HCT116 (cell line): ENCODE measurements at regions not wholly inside any gene's neighbourhood (a gene's known extent, or its start where the extent isn't known, plus 50 kb on each side); places are given as distances from the start of the nearest gene placed in this dataset.

Experiments used
- EZH2 ChIP-seq: fragments of 200-600 bp; sonication (generic); IDR thresholded peaks from 2 replicates; pipeline ENCODE4 v1.6.1; 2017; ENCODE audit warnings: antibody characterized with exemption, mixed run types
- POLR2AphosphoS5 ChIP-seq: IDR thresholded peaks from 2 replicates; pipeline ENCODE4 v1.6.1; 2011; ENCODE audit warnings: mild to moderate bottlenecking, low read depth, low read length, moderate library complexity
- SP1 ChIP-seq: IDR thresholded peaks from 2 replicates; pipeline ENCODE4 v1.6.1; 2012; ENCODE audit warnings: low read depth
- SRF ChIP-seq: IDR thresholded peaks from 2 replicates; pipeline ENCODE4 v1.6.1; 2012; ENCODE audit warnings: low read depth
- TCF7L2 ChIP-seq: IDR thresholded peaks from 2 replicates; pipeline ENCODE4 v1.7.0; 2011; ENCODE audit warnings: borderline replicate concordance, inconsistent platforms; ENCODE audit not compliant: insufficient read depth, insufficient read length; ENCODE audit errors: extremely low read depth
- ZFX ChIP-seq: fragments of 450-650 bp; IDR thresholded peaks from 2 replicates; pipeline ENCODE4 v1.6.1; 2017
- TF ChIP-seq, protein P1 (sequence below), 3 experiments: fragments of 200-600 bp in 1 of 3; sonication (generic) in 1 of 3; IDR thresholded peaks in 2 of 3; conservative IDR thresholded peaks in 1 of 3; 2 replicates each; pipeline ENCODE4 v1.5.1; 2012 to 2017; ENCODE audit warnings: low read depth in 2 of 3, low read length in 2 of 3, antibody characterized with exemption in 1 of 3, borderline replicate concordance in 1 of 3, control low read depth in 1 of 3, mild to moderate bottlenecking in 1 of 3, mixed read lengths in 1 of 3, mixed run types in 1 of 3, moderate library complexity in 1 of 3; ENCODE audit not compliant: insufficient read depth in 1 of 3
- TF ChIP-seq, protein P2 (sequence below): IDR thresholded peaks from 2 replicates; pipeline ENCODE4 v1.6.1; 2012
- TF ChIP-seq, protein P3 (sequence below): IDR thresholded peaks from 2 replicates; pipeline ENCODE4 v1.6.1; 2012; ENCODE audit warnings: low read depth

DNA sequence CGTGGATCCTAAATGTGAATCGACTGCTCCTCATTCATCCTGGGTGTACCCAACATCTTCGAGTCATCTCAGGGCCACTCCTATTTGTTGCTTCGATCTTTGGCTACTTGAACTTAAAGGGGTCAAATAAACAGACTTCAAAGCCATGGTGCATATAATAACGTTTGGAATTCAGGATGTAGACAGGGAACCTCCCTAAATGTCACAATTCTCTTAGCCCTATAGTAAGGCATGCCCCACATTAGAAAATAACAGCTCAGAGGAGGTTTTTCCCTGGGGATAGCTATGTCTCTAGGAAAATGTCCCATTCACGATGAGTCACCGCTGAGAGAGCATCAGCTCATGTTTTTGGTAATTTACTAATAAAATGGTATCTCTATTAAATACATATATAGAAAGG lies 54.8 kb upstream of the BMP6 start:
- TF ChIP-seq, protein P1, sequence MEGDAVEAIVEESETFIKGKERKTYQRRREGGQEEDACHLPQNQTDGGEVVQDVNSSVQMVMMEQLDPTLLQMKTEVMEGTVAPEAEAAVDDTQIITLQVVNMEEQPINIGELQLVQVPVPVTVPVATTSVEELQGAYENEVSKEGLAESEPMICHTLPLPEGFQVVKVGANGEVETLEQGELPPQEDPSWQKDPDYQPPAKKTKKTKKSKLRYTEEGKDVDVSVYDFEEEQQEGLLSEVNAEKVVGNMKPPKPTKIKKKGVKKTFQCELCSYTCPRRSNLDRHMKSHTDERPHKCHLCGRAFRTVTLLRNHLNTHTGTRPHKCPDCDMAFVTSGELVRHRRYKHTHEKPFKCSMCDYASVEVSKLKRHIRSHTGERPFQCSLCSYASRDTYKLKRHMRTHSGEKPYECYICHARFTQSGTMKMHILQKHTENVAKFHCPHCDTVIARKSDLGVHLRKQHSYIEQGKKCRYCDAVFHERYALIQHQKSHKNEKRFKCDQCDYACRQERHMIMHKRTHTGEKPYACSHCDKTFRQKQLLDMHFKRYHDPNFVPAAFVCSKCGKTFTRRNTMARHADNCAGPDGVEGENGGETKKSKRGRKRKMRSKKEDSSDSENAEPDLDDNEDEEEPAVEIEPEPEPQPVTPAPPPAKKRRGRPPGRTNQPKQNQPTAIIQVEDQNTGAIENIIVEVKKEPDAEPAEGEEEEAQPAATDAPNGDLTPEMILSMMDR (IDR thresholded peaks at IDR 0.05 in 2 of 3, conservative IDR thresholded peaks at IDR 0.05 in 1 of 3; ENCODE audit: borderline replicate concordance in 1 of 3, insufficient read depth in 1 of 3, low read depth in 2 of 3, low read length in 2 of 3), result no peak
- TF ChIP-seq EZH2 (no peak), TCF7L2 (no peak), SRF (no peak), SP1 (no peak), POLR2AphosphoS5 (no peak), ZFX (no peak)
- TF ChIP-seq, protein P2, sequence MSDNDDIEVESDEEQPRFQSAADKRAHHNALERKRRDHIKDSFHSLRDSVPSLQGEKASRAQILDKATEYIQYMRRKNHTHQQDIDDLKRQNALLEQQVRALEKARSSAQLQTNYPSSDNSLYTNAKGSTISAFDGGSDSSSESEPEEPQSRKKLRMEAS, result no peak
- TF ChIP-seq, protein P3, sequence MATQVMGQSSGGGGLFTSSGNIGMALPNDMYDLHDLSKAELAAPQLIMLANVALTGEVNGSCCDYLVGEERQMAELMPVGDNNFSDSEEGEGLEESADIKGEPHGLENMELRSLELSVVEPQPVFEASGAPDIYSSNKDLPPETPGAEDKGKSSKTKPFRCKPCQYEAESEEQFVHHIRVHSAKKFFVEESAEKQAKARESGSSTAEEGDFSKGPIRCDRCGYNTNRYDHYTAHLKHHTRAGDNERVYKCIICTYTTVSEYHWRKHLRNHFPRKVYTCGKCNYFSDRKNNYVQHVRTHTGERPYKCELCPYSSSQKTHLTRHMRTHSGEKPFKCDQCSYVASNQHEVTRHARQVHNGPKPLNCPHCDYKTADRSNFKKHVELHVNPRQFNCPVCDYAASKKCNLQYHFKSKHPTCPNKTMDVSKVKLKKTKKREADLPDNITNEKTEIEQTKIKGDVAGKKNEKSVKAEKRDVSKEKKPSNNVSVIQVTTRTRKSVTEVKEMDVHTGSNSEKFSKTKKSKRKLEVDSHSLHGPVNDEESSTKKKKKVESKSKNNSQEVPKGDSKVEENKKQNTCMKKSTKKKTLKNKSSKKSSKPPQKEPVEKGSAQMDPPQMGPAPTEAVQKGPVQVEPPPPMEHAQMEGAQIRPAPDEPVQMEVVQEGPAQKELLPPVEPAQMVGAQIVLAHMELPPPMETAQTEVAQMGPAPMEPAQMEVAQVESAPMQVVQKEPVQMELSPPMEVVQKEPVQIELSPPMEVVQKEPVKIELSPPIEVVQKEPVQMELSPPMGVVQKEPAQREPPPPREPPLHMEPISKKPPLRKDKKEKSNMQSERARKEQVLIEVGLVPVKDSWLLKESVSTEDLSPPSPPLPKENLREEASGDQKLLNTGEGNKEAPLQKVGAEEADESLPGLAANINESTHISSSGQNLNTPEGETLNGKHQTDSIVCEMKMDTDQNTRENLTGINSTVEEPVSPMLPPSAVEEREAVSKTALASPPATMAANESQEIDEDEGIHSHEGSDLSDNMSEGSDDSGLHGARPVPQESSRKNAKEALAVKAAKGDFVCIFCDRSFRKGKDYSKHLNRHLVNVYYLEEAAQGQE, result no peak
